Fibroblast of lung (primary cell): ENCODE measurements at regions not wholly inside any gene's neighbourhood (a gene's known extent, or its start where the extent isn't known, plus 50 kb on each side); places are given as distances from the start of the nearest gene placed in this dataset.

Experiments used
- CTCF ChIP-seq, 2 donors: IDR thresholded peaks in 1 of 2; conservative IDR thresholded peaks in 1 of 2; 1 replicate in 1 of 2; 2 replicates in 1 of 2; pipeline ENCODE4 v1.5.1; 2011 to 2012; ENCODE audit warnings: low read length in 2 of 2, control low read depth in 1 of 2, inconsistent platforms in 1 of 2, low read depth in 1 of 2, mild to moderate bottlenecking in 1 of 2
- EZH2 ChIP-seq: IDR thresholded peaks from 2 replicates; pipeline ENCODE4 v1.5.1; 2012; ENCODE audit warnings: low read length, control low read depth, mild to moderate bottlenecking; ENCODE audit errors: missing control alignments

GRCh38 chr20:62574230-62574993, 67.9 kb upstream of the SLCO4A1 start:
- TF ChIP-seq CTCF (conservative IDR thresholded peaks at IDR 0.05 in 1 of 2, IDR thresholded peaks at IDR 0.05 in 1 of 2; ENCODE audit: low read depth in 1 of 2, low read length in 2 of 2) (no peak), EZH2 (no peak)
